Right ventricle myocardium inferior (tissue), 1 donor: ENCODE measurements at regions not wholly inside any gene's neighbourhood (a gene's known extent, or its start where the extent isn't known, plus 50 kb on each side); places are given as distances from the start of the nearest gene placed in this dataset.

Source experiments
- ATAC-seq: fragments of 200-7000 bp; cut with Tn5 transposase; one replicate; pipeline ENCODE4 v1.9.1; 2020; ENCODE audit warnings: mild to moderate bottlenecking, moderate library complexity
- DNase-seq: peaks from one replicate; pipeline ENCODE4 v3.0.0; 2021; ENCODE audit errors: missing footprints
- intact Hi-C: fragments of 100-400 bp; cut with DNase I; formaldehyde crosslinking; loops from one replicate; pipeline ENCODE4 v1.11.0; 2022
- donor health status: DM: no; HTN: yes; CAD: no; lungs with severe emphysema.

- no peak for DNase-seq
- intact Hi-C loops = no loop called here
Observed at GRCh38 chr15:48063411-48063985, 57.3 kb upstream of the SLC24A5 start.

DNA sequence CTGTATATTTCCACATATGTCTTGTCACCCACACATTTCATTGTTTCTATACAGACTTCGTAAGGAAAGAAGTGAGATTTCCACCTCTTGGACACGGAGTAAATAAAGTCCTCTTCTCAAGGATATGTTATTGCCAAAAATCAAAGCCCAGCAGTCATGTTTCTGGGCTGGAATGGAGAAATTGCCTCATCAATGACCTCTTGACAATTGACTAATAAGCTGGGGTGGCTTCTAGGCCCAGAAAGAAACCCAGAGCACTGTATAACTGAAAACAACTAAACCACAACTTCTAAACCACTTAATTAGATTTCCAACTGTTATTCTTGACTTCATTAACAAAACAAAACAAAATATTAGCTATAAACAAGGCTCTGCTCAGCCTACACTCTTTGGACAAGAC is 56.4 kb upstream of the SLC24A5 start:
- no peak for ATAC-seq
- DNase-seq = no peak
- intact Hi-C loops = no loop called here

More at GRCh38 chr15:48063411-48063985, 57.3 kb upstream of the SLC24A5 start:
- no peak for ATAC-seq

DNA sequence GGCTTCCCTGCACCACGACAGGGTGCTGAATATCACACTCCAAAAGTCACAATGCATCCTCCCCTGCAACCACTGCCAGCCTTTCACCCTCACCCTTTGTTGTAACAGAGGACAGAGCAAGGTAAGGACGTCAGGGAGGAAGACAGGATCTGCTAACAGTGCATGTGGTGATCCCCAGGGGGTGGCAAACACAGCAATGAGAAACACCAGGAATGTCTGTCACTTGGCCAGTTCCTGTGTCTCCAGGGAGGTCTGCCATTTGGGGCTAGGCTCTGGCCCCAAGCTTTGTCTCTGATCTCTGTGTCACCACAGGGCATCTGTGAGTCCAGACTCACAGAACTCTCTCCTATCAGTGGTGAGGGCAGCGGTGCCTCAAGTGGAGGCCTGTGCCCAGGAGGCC is 54.3 kb upstream of the SLC24A5 start:
- DNase-seq = no peak
- ATAC-seq = no peak
- intact Hi-C loops = no loop called here
